Activated CD4-positive, alpha-beta T cell treated with anti-CD3 and anti-CD28 coated beads for 36 hours (primary cell): ENCODE measurements at regions not wholly inside any gene's neighbourhood (a gene's known extent, or its start where the extent isn't known, plus 50 kb on each side); places are given as distances from the start of the nearest gene placed in this dataset.

Experiments
- ATAC-seq: fragments of 200-7000 bp; cut with Tn5 transposase; one replicate; pipeline ENCODE4 v1.10.0; 2021; ENCODE audit warnings: mild to moderate bottlenecking, moderate library complexity
- CTCF ChIA-PET: fragments of 350-600 bp; sonication (Branson Sonifier 250); formaldehyde crosslinking; loops from one replicate; lab custom pipeline; 2021; ENCODE audit warnings: antibody characterized with exemption; lab: Charles Lee
- POLR2A ChIA-PET: fragments of 350-600 bp; sonication (Branson Sonifier 250); formaldehyde crosslinking; loops from one replicate; lab custom pipeline; 2021; ENCODE audit warnings: antibody characterized with exemption, inconsistent platforms; lab: Charles Lee
- DNase-seq: peaks from one replicate; pipeline ENCODE4 v3.0.0-alpha.2; 2020
- H3K27ac Mint-ChIP-seq: one replicate; pipeline ENCODE4 v1.8.0; 2021; ENCODE audit warnings: mixed read lengths
- H3K27me3 Mint-ChIP-seq: one replicate; pipeline ENCODE4 v1.8.0; 2021; ENCODE audit warnings: mixed read lengths
- H3K36me3 Mint-ChIP-seq: one replicate; pipeline ENCODE4 v1.8.0; 2021; ENCODE audit warnings: low read depth, mixed read lengths
- H3K4me1 Mint-ChIP-seq: one replicate; pipeline ENCODE4 v1.8.0; 2021; ENCODE audit warnings: mixed read lengths
- H3K4me3 Mint-ChIP-seq: one replicate; pipeline ENCODE4 v1.8.0; 2021; ENCODE audit warnings: mild to moderate bottlenecking, moderate library complexity, mixed read lengths
- H3K9me3 Mint-ChIP-seq: one replicate; pipeline ENCODE4 v1.8.0; 2021; ENCODE audit warnings: low read depth, mixed read lengths
- intact Hi-C, 2 experiments: fragments of 100-400 bp; cut with DNase I in 1 of 2; cut with micrococcal nuclease in 1 of 2; formaldehyde crosslinking; loops; one replicate each; pipeline versions ENCODE4 v1.14.2 to v1.15.1; 2022 to 2024; cut with DNase I, micrococcal nuclease

- Mint-ChIP-seq H3K9me3 (no peaks in the 10 kb centered on the region), H3K4me3 (no peak overlapping the region), H3K4me1 (peaks cover 2% of the 10 kb centered on the region), H3K27me3 (peaks cover 6% of the 10 kb centered on the region), H3K36me3 (no peaks in the 10 kb centered on the region), H3K27ac (no peak overlapping the region)
- no peak for ATAC-seq
- POLR2A ChIA-PET, result no interaction called here
- intact Hi-C loops, result no loop called here
- CTCF ChIA-PET, result no interaction called here
- DNase-seq, result no peak
Observed at GRCh38 chr13:78719367-78719766, 60.4 kb upstream of the OBI1 start.

GRCh38 chr13:78714717-78715116 is 55.8 kb upstream of the OBI1 start:
- intact Hi-C loops, result no loop called here
- Mint-ChIP-seq H3K27me3 (peaks cover 4% of the 10 kb centered on the region), H3K9me3 (no peaks in the 10 kb centered on the region), H3K4me1 (peaks cover 2% of the 10 kb centered on the region), H3K27ac (no peak overlapping the region), H3K4me3 (no peak overlapping the region), H3K36me3 (no peaks in the 10 kb centered on the region)
- CTCF ChIA-PET, result no interaction called here
- POLR2A ChIA-PET, result no interaction called here
- DNase-seq (no peak), ATAC-seq (no peak)

GRCh38 chr13:78712831-78713230 is 53.9 kb upstream of the OBI1 start:
- no peaks in the 10 kb centered on the region for H3K36me3 Mint-ChIP-seq
- ATAC-seq, result no peak

GRCh38 chr13:78709028-78709427 is 50.1 kb upstream of the OBI1 start:
- intact Hi-C loops, result no loop called here
- H3K36me3 Mint-ChIP-seq, result no peaks in the 10 kb centered on the region
- H3K27ac Mint-ChIP-seq, result no peak overlapping the region
- CTCF ChIA-PET, result no interaction called here
- no peak overlapping the region for H3K4me3 Mint-ChIP-seq
- DNase-seq (no peak), ATAC-seq (no peak)
- peaks cover 1% of the 10 kb centered on the region for H3K9me3 Mint-ChIP-seq
- peaks cover 15% of the 10 kb centered on the region for H3K27me3 Mint-ChIP-seq
- POLR2A ChIA-PET, result no interaction called here
- H3K4me1 Mint-ChIP-seq, result no peaks in the 10 kb centered on the region

More at GRCh38 chr13:78712831-78713230, 53.9 kb upstream of the OBI1 start:
- Mint-ChIP-seq H3K27me3 (peaks cover 8% of the 10 kb centered on the region), H3K27ac (no peak overlapping the region), H3K4me1 (peaks cover 2% of the 10 kb centered on the region), H3K9me3 (no peaks in the 10 kb centered on the region), H3K4me3 (no peak overlapping the region)
- intact Hi-C loops, result no loop called here
- no peak for DNase-seq
- POLR2A ChIA-PET, result no interaction called here
- CTCF ChIA-PET, result no interaction called here
